ENCODE measurements at regions not wholly inside any gene's neighbourhood (a gene's known extent, or its start where the extent isn't known, plus 50 kb on each side); places are given as distances from the start of the nearest gene placed in this dataset.
A peak's percentile ranks its signal among the peaks of the same experiment; 100 is the strongest.
"Not testable (repeated sequence)": the region's sequence is repeated elsewhere in the genome, so short reads cannot be mapped to it uniquely, and the experiment has no call there.

DNA sequence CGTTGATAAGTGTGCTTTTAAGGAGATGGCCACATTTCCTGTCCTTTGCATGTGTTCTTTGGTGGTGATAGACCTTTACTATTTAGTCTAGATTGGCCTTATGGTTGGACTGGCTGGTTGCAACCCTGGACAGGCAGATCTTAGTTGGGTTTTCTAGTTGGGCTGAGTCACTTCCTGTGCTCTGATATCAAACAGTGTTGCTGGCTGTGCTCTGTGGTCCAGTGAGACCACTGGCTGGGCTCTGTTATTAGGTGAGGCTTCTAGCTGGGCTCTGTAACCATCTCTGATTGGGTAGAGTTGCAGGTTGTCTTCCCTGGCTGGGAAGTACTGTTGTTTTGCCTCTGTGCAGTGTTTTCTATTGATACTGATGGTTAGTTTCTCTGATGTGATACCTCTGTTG, 432.5 kb downstream of the LRRC70 start (continued):
- TF ChIP-seq ZBTB43 (CRISPR knock-in tag; IDR thresholded peaks at IDR 0.05): no peak
- TF ChIP-seq, protein P1, sequence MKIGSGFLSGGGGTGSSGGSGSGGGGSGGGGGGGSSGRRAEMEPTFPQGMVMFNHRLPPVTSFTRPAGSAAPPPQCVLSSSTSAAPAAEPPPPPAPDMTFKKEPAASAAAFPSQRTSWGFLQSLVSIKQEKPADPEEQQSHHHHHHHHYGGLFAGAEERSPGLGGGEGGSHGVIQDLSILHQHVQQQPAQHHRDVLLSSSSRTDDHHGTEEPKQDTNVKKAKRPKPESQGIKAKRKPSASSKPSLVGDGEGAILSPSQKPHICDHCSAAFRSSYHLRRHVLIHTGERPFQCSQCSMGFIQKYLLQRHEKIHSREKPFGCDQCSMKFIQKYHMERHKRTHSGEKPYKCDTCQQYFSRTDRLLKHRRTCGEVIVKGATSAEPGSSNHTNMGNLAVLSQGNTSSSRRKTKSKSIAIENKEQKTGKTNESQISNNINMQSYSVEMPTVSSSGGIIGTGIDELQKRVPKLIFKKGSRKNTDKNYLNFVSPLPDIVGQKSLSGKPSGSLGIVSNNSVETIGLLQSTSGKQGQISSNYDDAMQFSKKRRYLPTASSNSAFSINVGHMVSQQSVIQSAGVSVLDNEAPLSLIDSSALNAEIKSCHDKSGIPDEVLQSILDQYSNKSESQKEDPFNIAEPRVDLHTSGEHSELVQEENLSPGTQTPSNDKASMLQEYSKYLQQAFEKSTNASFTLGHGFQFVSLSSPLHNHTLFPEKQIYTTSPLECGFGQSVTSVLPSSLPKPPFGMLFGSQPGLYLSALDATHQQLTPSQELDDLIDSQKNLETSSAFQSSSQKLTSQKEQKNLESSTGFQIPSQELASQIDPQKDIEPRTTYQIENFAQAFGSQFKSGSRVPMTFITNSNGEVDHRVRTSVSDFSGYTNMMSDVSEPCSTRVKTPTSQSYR (CRISPR knock-in tag; IDR thresholded peaks at IDR 0.05): no peak
- TF ChIP-seq, protein P2, sequence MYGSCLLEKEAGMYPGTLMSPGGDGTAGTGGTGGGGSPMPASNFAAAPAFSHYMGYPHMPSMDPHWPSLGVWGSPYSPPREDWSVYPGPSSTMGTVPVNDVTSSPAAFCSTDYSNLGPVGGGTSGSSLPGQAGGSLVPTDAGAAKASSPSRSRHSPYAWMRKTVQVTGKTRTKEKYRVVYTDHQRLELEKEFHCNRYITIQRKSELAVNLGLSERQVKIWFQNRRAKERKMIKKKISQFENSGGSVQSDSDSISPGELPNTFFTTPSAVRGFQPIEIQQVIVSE (CRISPR knock-in tag; IDR thresholded peaks at IDR 0.05; ENCODE audit: borderline replicate concordance): no peak

GRCh38 chr5:63008195-63008594, 429.6 kb downstream of the LRRC70 start:
- no peak for TF ChIP-seq ZNF396 (CRISPR knock-in tag; IDR thresholded peaks at IDR 0.05; ENCODE audit: borderline replicate concordance)
- no peak for TF ChIP-seq MXD4 (CRISPR knock-in tag; IDR thresholded peaks at IDR 0.05; ENCODE audit: borderline replicate concordance)
- ChIA-PET CTCF (no interaction called here), POLR2A (no interaction called here)
- Mint-ChIP-seq H3K36me3 (peaks cover 16% of the 10 kb centered on the region), H3K27me3 (ENCODE audit: low read depth) (peaks cover 2% of the 10 kb centered on the region; the same call in 1 of the 2 replicates), H3K4me1 (no peaks in the 10 kb centered on the region), H3K27ac (no peak overlapping the region), H3K9me3 (peaks cover 63% of the 10 kb centered on the region), H3K4me3 (no peak overlapping the region)
- DNase-seq (ENCODE audit: low spot score) (no peak), ATAC-seq (no peak)

GRCh38 chr5:62994842-62995241, 416.2 kb downstream of the LRRC70 start:
- H3K27me3 Mint-ChIP-seq (ENCODE audit: low read depth); DNase-seq (ENCODE audit: low spot score); H3K4me1 Mint-ChIP-seq; CTCF ChIA-PET; POLR2A ChIA-PET; H3K4me3 Mint-ChIP-seq; H3K27ac Mint-ChIP-seq; ATAC-seq: not testable (repeated sequence)
- Mint-ChIP-seq H3K36me3 (peaks cover 44% of the 10 kb centered on the region), H3K9me3 (peaks cover 66% of the 10 kb centered on the region)

DNA sequence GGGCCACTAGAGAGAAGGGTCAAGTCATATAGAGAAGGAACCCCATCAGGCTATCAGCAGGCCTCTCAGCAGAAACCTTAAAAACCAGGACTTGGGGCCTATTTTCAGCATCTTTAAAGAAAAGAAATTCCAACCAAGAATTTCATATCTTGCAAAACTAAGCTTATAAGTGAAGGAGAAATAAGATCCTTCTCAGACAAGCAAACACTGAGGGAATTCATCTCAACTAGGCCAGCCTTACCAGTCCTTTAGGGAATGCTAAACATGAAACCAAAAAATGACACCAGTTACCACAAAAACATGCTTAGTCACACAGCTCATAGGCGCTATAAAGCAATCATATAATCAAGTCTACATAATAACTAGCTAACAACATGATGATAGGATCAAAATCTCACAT, 407.1 kb downstream of the LRRC70 start:
- TF ChIP-seq CREM (CRISPR knock-in tag; IDR thresholded peaks at IDR 0.05): no peak
- no peak for TF ChIP-seq HMGXB4 (CRISPR knock-in tag; IDR thresholded peaks at IDR 0.05)
- no peak for TF ChIP-seq ELF4 (CRISPR knock-in tag; IDR thresholded peaks at IDR 0.05; ENCODE audit: low read depth)
- TF ChIP-seq NR3C1 (CRISPR knock-in tag; conservative IDR thresholded peaks at IDR 0.05; ENCODE audit: low read depth): no peak
- Mint-ChIP-seq H3K4me3 (no peak overlapping the region), H3K4me1 (peaks cover 15% of the 10 kb centered on the region), H3K36me3 (peaks cover 31% of the 10 kb centered on the region), H3K27ac (no peak overlapping the region), H3K9me3 (peaks cover 59% of the 10 kb centered on the region), H3K27me3 (ENCODE audit: low read depth) (no peaks in the 10 kb centered on the region)
- POLR2A ChIA-PET: no interaction called here
- no peak for DNase-seq (ENCODE audit: low spot score)
- ATAC-seq: no peak
- CTCF ChIA-PET: no interaction called here

DNA sequence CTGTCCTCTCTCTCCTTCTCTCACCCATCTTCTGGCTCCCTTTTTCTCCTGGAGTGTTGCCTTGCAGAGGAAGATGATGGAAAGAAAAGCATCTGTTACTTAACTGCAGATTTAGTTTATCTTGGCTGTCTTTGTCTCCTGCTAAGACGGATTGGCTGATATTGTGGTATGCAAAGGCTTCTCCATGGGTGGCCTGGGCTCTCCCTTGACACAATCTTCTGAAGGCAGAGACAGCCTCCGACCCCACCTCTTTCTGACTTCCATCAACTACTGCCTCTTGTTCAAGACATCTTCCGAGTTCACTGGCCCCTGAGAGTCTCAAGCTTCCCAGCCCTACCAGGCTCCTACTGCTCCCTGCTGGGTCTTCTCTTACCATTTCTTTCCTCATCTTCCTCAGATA, 403.7 kb downstream of the LRRC70 start:
- CTCF ChIA-PET: no interaction called here
- peaks cover 28% of the 10 kb centered on the region for H3K36me3 Mint-ChIP-seq
- ATAC-seq (peak; percentile 79), DNase-seq (ENCODE audit: low spot score) (peak; percentile 13)
- peaks cover 29% of the 10 kb centered on the region for H3K4me1 Mint-ChIP-seq
- no peak overlapping the region for H3K27ac Mint-ChIP-seq
- no peaks in the 10 kb centered on the region for H3K27me3 Mint-ChIP-seq (ENCODE audit: low read depth)
- POLR2A ChIA-PET: no interaction called here
- H3K4me3 Mint-ChIP-seq: no peak overlapping the region
- peaks cover 28% of the 10 kb centered on the region for H3K9me3 Mint-ChIP-seq
- TF ChIP-seq E2F5 (CRISPR knock-in tag; IDR thresholded peaks at IDR 0.05) (no peak), PREB (CRISPR knock-in tag; IDR thresholded peaks at IDR 0.05; ENCODE audit: borderline replicate concordance) (no peak), NFATC4 (CRISPR knock-in tag; IDR thresholded peaks at IDR 0.05) (no peak), FOXP4 (CRISPR knock-in tag; IDR thresholded peaks at IDR 0.05) (no peak), ATF1 (CRISPR knock-in tag; IDR thresholded peaks at IDR 0.05) (no peak), GTF2I (CRISPR knock-in tag; conservative IDR thresholded peaks at IDR 0.05) (no peak)
